ENCODE measurements at regions not wholly inside any gene's neighbourhood (a gene's known extent, or its start where the extent isn't known, plus 50 kb on each side); places are given as distances from the start of the nearest gene placed in this dataset.

DNA sequence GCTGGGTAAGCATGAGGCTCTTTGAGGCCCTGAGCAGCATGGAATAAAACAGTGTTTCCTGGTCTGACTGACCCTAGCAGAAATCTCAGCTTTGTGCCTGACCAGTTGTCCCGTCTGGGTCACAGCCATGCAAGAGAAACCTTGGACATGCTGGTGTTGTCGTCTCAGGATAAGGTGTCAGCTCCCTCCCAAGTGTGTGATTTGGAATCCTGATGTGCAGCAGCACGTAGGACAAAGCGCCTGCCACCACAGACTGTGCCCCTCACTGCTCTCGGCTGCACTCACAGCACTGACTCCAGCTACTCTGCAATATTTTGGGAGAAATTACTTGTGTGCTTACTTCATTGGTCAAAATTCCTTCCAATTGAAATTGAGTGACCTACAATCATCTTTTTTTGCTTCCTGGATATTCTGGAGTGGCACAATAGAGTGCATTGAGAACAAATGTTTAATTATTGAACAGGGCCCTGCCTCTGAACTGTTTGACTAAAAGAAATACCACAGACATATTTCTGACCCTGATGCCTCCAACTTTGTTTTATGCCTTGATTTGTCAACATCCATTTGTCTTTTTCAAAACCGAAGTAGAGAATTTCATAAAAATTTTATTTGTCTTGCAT lies 352.4 kb downstream of the SOCS6 start:
- no peak for TF ChIP-seq POLR2A (IDR thresholded peaks at IDR 0.05)
- TF ChIP-seq, protein P1, sequence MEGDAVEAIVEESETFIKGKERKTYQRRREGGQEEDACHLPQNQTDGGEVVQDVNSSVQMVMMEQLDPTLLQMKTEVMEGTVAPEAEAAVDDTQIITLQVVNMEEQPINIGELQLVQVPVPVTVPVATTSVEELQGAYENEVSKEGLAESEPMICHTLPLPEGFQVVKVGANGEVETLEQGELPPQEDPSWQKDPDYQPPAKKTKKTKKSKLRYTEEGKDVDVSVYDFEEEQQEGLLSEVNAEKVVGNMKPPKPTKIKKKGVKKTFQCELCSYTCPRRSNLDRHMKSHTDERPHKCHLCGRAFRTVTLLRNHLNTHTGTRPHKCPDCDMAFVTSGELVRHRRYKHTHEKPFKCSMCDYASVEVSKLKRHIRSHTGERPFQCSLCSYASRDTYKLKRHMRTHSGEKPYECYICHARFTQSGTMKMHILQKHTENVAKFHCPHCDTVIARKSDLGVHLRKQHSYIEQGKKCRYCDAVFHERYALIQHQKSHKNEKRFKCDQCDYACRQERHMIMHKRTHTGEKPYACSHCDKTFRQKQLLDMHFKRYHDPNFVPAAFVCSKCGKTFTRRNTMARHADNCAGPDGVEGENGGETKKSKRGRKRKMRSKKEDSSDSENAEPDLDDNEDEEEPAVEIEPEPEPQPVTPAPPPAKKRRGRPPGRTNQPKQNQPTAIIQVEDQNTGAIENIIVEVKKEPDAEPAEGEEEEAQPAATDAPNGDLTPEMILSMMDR (IDR thresholded peaks at IDR 0.05): no peak
- TF ChIP-seq EP300 (IDR thresholded peaks at IDR 0.05): no peak

Data from tibial nerve (tissue), 4 donors.